ENCODE measurements at regions not wholly inside any gene's neighbourhood (a gene's known extent, or its start where the extent isn't known, plus 50 kb on each side); places are given as distances from the start of the nearest gene placed in this dataset.

DNA sequence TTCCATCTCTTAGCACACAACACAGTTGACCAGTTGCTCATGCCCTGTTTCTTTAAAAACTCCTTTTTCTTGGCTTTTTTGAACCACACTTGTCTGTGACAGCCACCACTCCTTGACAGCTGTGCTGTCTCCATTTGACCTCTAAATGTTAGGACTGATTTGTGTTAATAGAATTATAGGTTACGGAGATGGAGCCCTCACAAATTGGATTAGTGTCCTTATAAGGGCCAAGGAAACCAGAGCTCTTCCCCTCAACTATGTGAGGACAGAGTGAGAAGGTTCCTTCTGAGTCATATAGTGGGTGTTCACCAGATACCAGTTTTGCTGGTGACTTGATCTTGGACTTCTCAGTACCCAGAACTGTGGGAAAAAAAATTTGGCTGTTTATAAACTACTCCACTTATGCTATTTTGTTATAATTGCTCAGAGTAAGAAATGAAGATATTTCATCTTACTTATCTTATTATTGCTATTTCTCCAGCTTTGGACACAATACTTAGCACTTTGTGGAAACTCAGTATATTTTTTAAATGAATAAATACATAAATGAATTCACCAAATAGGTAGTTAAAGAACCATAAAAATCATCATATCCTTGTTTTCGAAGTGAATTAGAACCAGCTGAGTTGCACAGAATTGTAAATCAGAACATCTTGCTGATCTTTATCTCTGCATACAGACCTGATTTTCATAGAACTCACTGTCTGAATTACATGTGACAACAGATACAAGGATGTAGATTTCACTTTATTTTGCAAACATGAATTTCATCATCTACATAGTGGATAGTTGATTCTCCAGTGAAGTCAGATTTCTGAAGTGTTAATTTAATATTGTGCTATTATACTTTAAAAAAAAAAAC, 598.5 kb upstream of the IRAK1BP1 start:
- TF ChIP-seq, protein P1, sequence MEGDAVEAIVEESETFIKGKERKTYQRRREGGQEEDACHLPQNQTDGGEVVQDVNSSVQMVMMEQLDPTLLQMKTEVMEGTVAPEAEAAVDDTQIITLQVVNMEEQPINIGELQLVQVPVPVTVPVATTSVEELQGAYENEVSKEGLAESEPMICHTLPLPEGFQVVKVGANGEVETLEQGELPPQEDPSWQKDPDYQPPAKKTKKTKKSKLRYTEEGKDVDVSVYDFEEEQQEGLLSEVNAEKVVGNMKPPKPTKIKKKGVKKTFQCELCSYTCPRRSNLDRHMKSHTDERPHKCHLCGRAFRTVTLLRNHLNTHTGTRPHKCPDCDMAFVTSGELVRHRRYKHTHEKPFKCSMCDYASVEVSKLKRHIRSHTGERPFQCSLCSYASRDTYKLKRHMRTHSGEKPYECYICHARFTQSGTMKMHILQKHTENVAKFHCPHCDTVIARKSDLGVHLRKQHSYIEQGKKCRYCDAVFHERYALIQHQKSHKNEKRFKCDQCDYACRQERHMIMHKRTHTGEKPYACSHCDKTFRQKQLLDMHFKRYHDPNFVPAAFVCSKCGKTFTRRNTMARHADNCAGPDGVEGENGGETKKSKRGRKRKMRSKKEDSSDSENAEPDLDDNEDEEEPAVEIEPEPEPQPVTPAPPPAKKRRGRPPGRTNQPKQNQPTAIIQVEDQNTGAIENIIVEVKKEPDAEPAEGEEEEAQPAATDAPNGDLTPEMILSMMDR (IDR thresholded peaks at IDR 0.05): no peak
- TF ChIP-seq POLR2A (IDR thresholded peaks at IDR 0.05) (no peak), POLR2AphosphoS5 (IDR thresholded peaks at IDR 0.05; ENCODE audit: insufficient read depth in 1 of 2, low read depth in 1 of 2) (no peak)
